Bronchial epithelial cell (primary cell): ENCODE measurements at regions not wholly inside any gene's neighbourhood (a gene's known extent, or its start where the extent isn't known, plus 50 kb on each side); places are given as distances from the start of the nearest gene placed in this dataset.

Source experiments
- DNase-seq: peaks from one replicate; pipeline ENCODE4 v3.0.0-alpha.2; 2010; ENCODE audit warnings: low read depth
- FAIRE-seq: peaks from 2 replicates; lab custom pipeline; 2011; peaks lifted over from hg19 to GRCh38; lab: Jason Lieb, UNC
- H3K27me3 ChIP-seq: 2 replicates; pipeline ENCODE4 v1.5.1; 2011; ENCODE audit warnings: low read length; ENCODE audit not compliant: control insufficient read depth, insufficient read depth
- H3K36me3 ChIP-seq: 2 replicates; pipeline ENCODE4 v1.5.1; 2011; ENCODE audit warnings: low read length; ENCODE audit not compliant: control insufficient read depth, insufficient read depth
- H3K4me3 ChIP-seq: 2 replicates; pipeline ENCODE4 v1.5.1; 2011; ENCODE audit warnings: mild to moderate bottlenecking, low read depth, low read length, control low read depth
- CTCF ChIP-seq: IDR thresholded peaks from 2 replicates; pipeline ENCODE4 v1.5.1; 2011; ENCODE audit warnings: mild to moderate bottlenecking, moderate library complexity, low read length, control low read depth, inconsistent platforms; ENCODE audit not compliant: insufficient read depth, severe bottlenecking

DNA sequence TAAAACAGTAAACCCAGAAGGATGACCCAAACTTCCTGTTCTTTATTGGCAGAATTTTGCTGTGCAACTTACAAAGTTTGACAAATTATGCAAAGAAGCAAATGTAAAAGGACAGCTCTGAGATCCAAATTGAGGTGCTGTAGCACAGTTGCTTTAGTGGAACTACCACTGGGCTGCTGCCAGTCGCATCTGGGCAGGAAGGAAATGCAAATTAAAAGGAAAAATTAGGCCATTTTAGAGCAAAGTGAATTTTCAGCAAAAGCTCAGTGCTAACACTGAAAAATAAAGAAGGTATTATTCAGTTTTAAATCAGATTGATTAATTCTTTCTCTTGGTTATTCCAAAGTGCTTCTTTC is 104.5 kb downstream of the ZMAT3 start:
- DNase-seq (no peak), FAIRE-seq (no peak)
- TF ChIP-seq CTCF = no peak
- Histone ChIP-seq H3K4me3 (no peak overlapping the region), H3K36me3 (no peaks in the 10 kb centered on the region), H3K27me3 (no peaks in the 10 kb centered on the region)

DNA sequence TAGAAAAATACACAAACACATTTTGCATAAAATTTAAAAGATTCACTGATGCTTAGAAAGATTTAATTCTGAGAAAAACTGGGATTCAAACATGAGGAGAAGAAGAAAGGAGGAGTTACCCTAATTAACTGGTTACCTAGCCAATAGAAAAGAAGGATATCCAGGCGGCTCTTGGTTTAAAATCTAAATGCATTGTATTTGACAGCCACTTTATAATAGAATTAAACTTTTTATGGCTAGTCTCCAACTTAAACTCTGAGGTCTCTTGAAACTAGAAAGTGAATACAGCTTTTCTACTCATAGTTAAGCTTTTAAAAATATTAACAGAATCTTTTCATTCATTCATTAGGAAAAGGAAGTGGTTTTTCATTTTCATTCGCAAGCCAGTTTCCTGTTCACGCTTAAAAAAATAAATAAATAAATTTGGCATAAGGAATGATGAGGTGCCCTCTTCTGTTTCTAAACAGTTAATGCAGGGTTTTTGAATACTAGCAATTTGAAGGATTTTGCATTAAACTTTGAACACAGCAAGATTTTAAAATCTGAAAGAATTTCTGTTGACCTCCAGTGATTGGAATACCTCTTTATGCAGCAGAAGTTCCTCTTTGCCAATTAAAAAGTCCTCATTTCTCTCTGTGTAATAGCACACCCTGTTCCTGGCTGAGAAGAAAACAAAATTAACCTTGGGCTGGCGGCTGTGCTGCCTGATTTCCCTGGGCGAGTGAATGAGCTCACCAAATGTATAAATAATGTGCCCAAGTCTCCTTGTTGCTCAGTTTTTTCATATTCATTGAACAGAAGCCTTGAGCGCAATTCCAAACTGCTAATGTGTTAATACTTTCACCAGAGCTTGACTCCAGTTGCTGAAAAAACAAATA is 105.1 kb downstream of the ZMAT3 start:
- H3K27me3 ChIP-seq = no peaks in the 10 kb centered on the region
- TF ChIP-seq CTCF = peak; percentile 35
- DNase-seq (peak; percentile 59), FAIRE-seq (no peak)
- H3K4me3 ChIP-seq = no peak overlapping the region
- H3K36me3 ChIP-seq = no peaks in the 10 kb centered on the region

DNA sequence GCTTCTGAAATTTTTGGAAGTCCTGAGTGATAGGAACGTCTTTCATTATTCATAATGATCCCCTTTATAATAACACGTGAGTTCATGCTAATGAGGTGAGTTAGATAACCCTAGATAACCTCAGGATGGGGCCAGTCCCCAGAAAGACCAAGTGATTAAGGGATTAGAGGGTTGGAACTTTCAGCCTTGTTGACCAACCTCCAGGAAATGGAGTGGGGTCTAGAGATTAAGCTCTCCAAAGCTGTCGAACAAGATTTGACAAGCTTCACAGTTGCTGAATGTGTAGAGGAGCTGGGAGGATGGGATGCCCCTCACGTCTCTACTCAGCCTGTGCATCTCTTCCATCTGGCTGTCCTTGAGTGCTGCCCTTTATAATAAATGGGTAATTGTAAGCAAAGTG is 107.1 kb downstream of the ZMAT3 start:
- DNase-seq (no peak), FAIRE-seq (no peak)
- no peak for TF ChIP-seq CTCF
- H3K4me3 ChIP-seq = no peak overlapping the region
- H3K27me3 ChIP-seq = no peaks in the 10 kb centered on the region
- H3K36me3 ChIP-seq = no peaks in the 10 kb centered on the region

GRCh38 chr3:178960918-178961317 is 110.7 kb downstream of the ZMAT3 start:
- no peak for FAIRE-seq
- Histone ChIP-seq H3K36me3 (no peaks in the 10 kb centered on the region), H3K27me3 (no peaks in the 10 kb centered on the region), H3K4me3 (no peak overlapping the region)
- no peak for TF ChIP-seq CTCF
- no peak for DNase-seq

- DNase-seq (no peak), FAIRE-seq (no peak)
- TF ChIP-seq CTCF = no peak
- Histone ChIP-seq H3K36me3 (no peaks in the 10 kb centered on the region), H3K4me3 (no peak overlapping the region), H3K27me3 (no peaks in the 10 kb centered on the region)
Measured at GRCh38 chr3:178960181-178960580, 111.4 kb downstream of the ZMAT3 start.

GRCh38 chr3:178950676-178951075 is 120.9 kb downstream of the ZMAT3 start:
- TF ChIP-seq CTCF = no peak
- Histone ChIP-seq H3K27me3 (no peaks in the 10 kb centered on the region), H3K4me3 (no peak overlapping the region), H3K36me3 (no peaks in the 10 kb centered on the region)
- peak; percentile 94 for DNase-seq
- FAIRE-seq = no peak
